PC-9 (cell line): ENCODE measurements at regions not wholly inside any gene's neighbourhood (a gene's known extent, or its start where the extent isn't known, plus 50 kb on each side); places are given as distances from the start of the nearest gene placed in this dataset.

Experiments used
- BruUV-seq: library from RNA; stranded (reverse); fragments of 400-500 nt; replicated peaks from 2 replicates; lab custom pipeline; 2021; lab: Mats Ljungman, UMichigan
- CTCF ChIA-PET: fragments of 300-600 bp; sonication (Branson Sonifier 250); formaldehyde crosslinking; loops from one replicate; lab custom pipeline; 2022; ENCODE audit warnings: antibody characterized with exemption; lab: Charles Lee
- POLR2A ChIA-PET: fragments of 300-600 bp; sonication (Branson Sonifier 250); formaldehyde crosslinking; loops from one replicate; lab custom pipeline; 2022; ENCODE audit warnings: antibody characterized with exemption; ENCODE audit not compliant: unreplicated experiment; lab: Charles Lee
- DNase-seq, 2 experiments: peaks; one replicate each; pipeline versions ENCODE4 v3.0.0 to v3.0.0-alpha.2; 2015 to 2022; ENCODE audit warnings: mixed read lengths in 1 of 2
- H2AFZ ChIP-seq: fragments of 200-600 bp; sonication (generic); 2 replicates; pipeline ENCODE4 v1.8.1; 2017; ENCODE audit warnings: antibody characterized with exemption
- H3F3A ChIP-seq: fragments of 200-600 bp; sonication (generic); 2 replicates; pipeline ENCODE4 v1.8.1; 2017; ENCODE audit warnings: antibody characterized with exemption, mild to moderate bottlenecking, low read depth; ENCODE audit not compliant: insufficient read depth
- H3K27ac ChIP-seq: fragments of 200-600 bp; sonication (generic); 2 replicates; pipeline ENCODE4 v1.6.1; 2016; ENCODE audit warnings: mixed run types
- H3K27me3 ChIP-seq: fragments of 200-600 bp; sonication (generic); 2 replicates; pipeline ENCODE4 v1.6.1; 2016; ENCODE audit warnings: low read depth, mixed run types; ENCODE audit not compliant: insufficient read depth
- H3K36me3 ChIP-seq: fragments of 200-600 bp; sonication (generic); 2 replicates; pipeline ENCODE4 v1.6.1; 2016; ENCODE audit warnings: low read depth, mixed run types
- H3K4me1 ChIP-seq: fragments of 200-600 bp; sonication (generic); replicated peaks from 2 replicates; pipeline ENCODE4 v1.6.1; 2016; ENCODE audit warnings: mixed run types; ENCODE audit not compliant: insufficient read depth
- H3K4me2 ChIP-seq: fragments of 200-600 bp; sonication (generic); 2 replicates; pipeline ENCODE4 v1.6.1; 2017; ENCODE audit warnings: mixed run types
- H3K4me3 ChIP-seq: fragments of 200-600 bp; sonication (generic); 2 replicates; pipeline ENCODE4 v1.6.1; 2016; ENCODE audit warnings: mixed run types
- H3K79me2 ChIP-seq: fragments of 200-600 bp; sonication (generic); 2 replicates; pipeline ENCODE4 v1.6.1; 2017; ENCODE audit warnings: low read depth, mixed run types
- H3K9me2 ChIP-seq: fragments of 200-600 bp; sonication (generic); 2 replicates; pipeline ENCODE4 v1.8.1; 2017; ENCODE audit warnings: mild to moderate bottlenecking; ENCODE audit not compliant: insufficient read depth
- H3K9me3 ChIP-seq: fragments of 200-600 bp; sonication (generic); 2 replicates; pipeline ENCODE4 v1.8.1; 2016; ENCODE audit warnings: low read depth; ENCODE audit not compliant: insufficient read depth
- H4K20me1 ChIP-seq: fragments of 200-600 bp; sonication (generic); 2 replicates; pipeline ENCODE4 v1.8.1; 2017; ENCODE audit not compliant: insufficient read depth
- EZH2 ChIP-seq: fragments of 200-600 bp; sonication (generic); IDR thresholded peaks from 2 replicates; pipeline ENCODE4 v1.8.0; 2017; ENCODE audit warnings: antibody characterized with exemption, low read depth
- intact Hi-C: fragments of 100-400 bp; cut with micrococcal nuclease; formaldehyde crosslinking; loops from one replicate; pipeline ENCODE4 v1.10.0; 2022; ENCODE audit not compliant: unreplicated experiment
- TF ChIP-seq, protein P1 (sequence below): fragments of 200-600 bp; sonication (generic); conservative IDR thresholded peaks from 2 replicates; pipeline ENCODE4 v1.6.1; 2017; ENCODE audit warnings: mixed run types, antibody characterized with exemption, mild to moderate bottlenecking, moderate library complexity

DNA sequence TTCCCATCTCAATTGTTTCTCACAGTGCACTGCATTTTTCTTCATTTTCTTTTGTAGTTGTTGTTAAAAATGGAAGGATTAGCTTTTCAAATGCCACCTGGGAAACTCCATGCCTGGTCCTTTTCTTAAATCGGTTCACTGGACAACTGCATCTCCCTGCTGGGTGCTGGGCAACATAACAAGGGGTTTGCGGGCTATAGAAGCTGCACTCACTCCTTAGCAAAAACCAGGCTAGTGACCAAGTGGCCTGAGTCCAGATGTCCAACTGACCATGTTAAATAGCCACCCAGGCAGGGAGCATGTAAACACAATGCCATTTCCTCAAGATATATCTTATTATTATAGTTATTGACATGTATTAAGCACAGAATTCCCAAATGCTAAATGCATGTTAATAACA lies 264.9 kb downstream of the ICOS start:
- DNase-seq, result no peak
- intact Hi-C loops, result no loop called here
- no peaks in the 10 kb centered on the region for H3K9me2 ChIP-seq
- TF ChIP-seq EZH2, result no peak
- TF ChIP-seq, protein P1, sequence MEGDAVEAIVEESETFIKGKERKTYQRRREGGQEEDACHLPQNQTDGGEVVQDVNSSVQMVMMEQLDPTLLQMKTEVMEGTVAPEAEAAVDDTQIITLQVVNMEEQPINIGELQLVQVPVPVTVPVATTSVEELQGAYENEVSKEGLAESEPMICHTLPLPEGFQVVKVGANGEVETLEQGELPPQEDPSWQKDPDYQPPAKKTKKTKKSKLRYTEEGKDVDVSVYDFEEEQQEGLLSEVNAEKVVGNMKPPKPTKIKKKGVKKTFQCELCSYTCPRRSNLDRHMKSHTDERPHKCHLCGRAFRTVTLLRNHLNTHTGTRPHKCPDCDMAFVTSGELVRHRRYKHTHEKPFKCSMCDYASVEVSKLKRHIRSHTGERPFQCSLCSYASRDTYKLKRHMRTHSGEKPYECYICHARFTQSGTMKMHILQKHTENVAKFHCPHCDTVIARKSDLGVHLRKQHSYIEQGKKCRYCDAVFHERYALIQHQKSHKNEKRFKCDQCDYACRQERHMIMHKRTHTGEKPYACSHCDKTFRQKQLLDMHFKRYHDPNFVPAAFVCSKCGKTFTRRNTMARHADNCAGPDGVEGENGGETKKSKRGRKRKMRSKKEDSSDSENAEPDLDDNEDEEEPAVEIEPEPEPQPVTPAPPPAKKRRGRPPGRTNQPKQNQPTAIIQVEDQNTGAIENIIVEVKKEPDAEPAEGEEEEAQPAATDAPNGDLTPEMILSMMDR, result no peak
- no peaks in the 10 kb centered on the region for H3K79me2 ChIP-seq
- no TSS peak for BruUV-seq
- H4K20me1 ChIP-seq, result no peaks in the 10 kb centered on the region
- no peak overlapping the region for H3K4me3 ChIP-seq
- ChIA-PET POLR2A (no interaction called here), CTCF (no interaction called here)
- H3K36me3 ChIP-seq, result no peaks in the 10 kb centered on the region
- no peaks in the 10 kb centered on the region for H3K4me1 ChIP-seq
- H3K4me2 ChIP-seq, result no peak overlapping the region
- H2AFZ ChIP-seq, result no peak overlapping the region
- H3K9me3 ChIP-seq, result no peaks in the 10 kb centered on the region
- no peak overlapping the region for H3K27ac ChIP-seq
- H3F3A ChIP-seq, result no peaks in the 10 kb centered on the region
- H3K27me3 ChIP-seq, result no peaks in the 10 kb centered on the region

DNA sequence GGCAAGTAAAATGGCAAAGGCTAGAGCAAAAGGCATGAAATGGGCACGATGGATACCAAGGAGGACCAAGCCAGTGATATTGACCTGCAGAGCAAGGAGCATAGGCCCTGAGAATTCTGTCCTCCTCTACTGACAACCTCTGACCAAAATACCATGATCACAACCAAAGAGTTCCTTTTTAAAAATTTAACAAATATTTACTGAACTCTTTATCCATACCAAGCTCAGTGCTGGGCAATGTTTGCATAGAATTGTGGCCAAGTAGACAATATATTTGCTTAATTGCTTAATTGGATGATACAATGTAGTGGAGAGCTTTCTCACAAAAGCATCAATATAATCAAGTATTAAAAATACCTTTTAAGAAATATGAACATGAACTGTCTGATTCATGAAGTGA lies 265.7 kb downstream of the ICOS start:
- no peaks in the 10 kb centered on the region for H3F3A ChIP-seq
- no peak for DNase-seq
- H3K9me2 ChIP-seq, result no peaks in the 10 kb centered on the region
- no TSS peak for BruUV-seq
- no peaks in the 10 kb centered on the region for H4K20me1 ChIP-seq
- H3K4me2 ChIP-seq, result no peak overlapping the region
- no peaks in the 10 kb centered on the region for H3K4me1 ChIP-seq
- H3K79me2 ChIP-seq, result no peaks in the 10 kb centered on the region
- H3K4me3 ChIP-seq, result no peak overlapping the region
- H3K27ac ChIP-seq, result no peak overlapping the region
- TF ChIP-seq EZH2, result no peak
- TF ChIP-seq, protein P1, result no peak
- no peaks in the 10 kb centered on the region for H3K36me3 ChIP-seq
- no peaks in the 10 kb centered on the region for H3K27me3 ChIP-seq
- no peak overlapping the region for H2AFZ ChIP-seq
- no peaks in the 10 kb centered on the region for H3K9me3 ChIP-seq
- CTCF ChIA-PET, result no interaction called here
- POLR2A ChIA-PET, result no interaction called here
- intact Hi-C loops, result no loop called here

DNA sequence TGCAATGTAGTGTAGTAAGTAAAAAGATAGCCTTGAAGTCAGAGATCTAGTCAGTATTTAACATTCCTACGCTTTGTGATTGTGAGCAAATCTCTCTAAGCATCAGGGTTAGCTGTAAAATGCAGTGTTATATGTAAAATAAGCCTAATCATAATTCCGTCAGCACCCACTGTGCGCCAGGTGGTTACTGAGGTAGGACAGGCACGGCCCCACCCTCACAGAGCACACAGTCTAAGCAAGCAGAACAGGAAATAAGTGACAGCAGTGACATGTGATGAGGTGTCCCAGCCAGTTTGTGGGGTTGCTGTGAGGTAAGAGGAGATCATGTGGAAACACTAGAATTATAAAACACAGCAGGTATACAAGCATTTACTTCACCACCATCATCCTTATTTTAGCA lies 267.1 kb downstream of the ICOS start:
- Histone ChIP-seq H3K27me3 (no peaks in the 10 kb centered on the region), H3K27ac (no peak overlapping the region), H3F3A (no peaks in the 10 kb centered on the region), H3K4me1 (no peaks in the 10 kb centered on the region), H3K4me2 (no peak overlapping the region), H3K79me2 (no peaks in the 10 kb centered on the region), H4K20me1 (no peaks in the 10 kb centered on the region), H3K36me3 (no peaks in the 10 kb centered on the region), H3K9me2 (no peaks in the 10 kb centered on the region), H2AFZ (no peak overlapping the region), H3K9me3 (no peaks in the 10 kb centered on the region), H3K4me3 (no peak overlapping the region)
- no peak for DNase-seq
- TF ChIP-seq, protein P1, result no peak
- TF ChIP-seq EZH2, result no peak
- ChIA-PET CTCF (no interaction called here), POLR2A (no interaction called here)
- intact Hi-C loops, result no loop called here
- BruUV-seq, result no TSS peak
